Activated T-cell treated with anti-CD3 and anti-CD28 coated beads, Interleukin-2, amount 50 U/mL, for 48 hours (primary cell): ENCODE measurements at regions not wholly inside any gene's neighbourhood (a gene's known extent, or its start where the extent isn't known, plus 50 kb on each side); places are given as distances from the start of the nearest gene placed in this dataset.
"Not testable (repeated sequence)": the region's sequence is repeated elsewhere in the genome, so short reads cannot be mapped to it uniquely, and the experiment has no call there.

Experiments
- DNase-seq, 2 experiments: peaks; one replicate each; pipeline ENCODE4 v3.0.0-alpha.2; 2020

- no peak for DNase-seq
Observed at GRCh38 chr1:117708323-117709248, 102.7 kb downstream of the TENT5C start.

DNA sequence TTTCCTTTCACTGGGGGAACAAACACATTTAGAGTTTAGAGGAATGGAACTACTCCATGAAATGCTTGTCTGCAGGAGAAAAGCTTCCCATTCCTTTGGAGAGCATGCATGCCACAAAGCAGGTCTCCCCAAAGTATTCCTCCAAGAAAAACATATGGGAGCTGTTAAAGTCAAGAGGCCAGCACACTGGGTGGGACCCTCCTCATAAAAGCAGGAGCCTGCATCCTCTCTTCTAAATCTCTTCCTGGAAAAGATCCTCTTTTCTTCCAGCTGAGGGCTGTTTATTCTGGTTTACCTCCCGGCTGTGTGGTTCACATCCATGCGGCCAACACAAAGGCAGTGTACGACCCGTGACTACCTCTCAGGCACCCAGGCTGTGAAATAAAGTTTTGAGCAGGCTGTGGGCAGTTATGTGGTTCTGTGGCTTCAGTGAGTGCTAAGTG, 103.4 kb downstream of the TENT5C start:
- no peak for DNase-seq

GRCh38 chr1:117710710-117711109, 104.9 kb downstream of the TENT5C start:
- DNase-seq = no peak

- DNase-seq = no peak
Observed at GRCh38 chr1:117712621-117713020, 106.8 kb downstream of the TENT5C start.

GRCh38 chr1:117714546-117714945, 108.7 kb downstream of the TENT5C start:
- DNase-seq = no peak

GRCh38 chr1:117716030-117716429, 110.2 kb downstream of the TENT5C start:
- DNase-seq = not testable (repeated sequence)

DNA sequence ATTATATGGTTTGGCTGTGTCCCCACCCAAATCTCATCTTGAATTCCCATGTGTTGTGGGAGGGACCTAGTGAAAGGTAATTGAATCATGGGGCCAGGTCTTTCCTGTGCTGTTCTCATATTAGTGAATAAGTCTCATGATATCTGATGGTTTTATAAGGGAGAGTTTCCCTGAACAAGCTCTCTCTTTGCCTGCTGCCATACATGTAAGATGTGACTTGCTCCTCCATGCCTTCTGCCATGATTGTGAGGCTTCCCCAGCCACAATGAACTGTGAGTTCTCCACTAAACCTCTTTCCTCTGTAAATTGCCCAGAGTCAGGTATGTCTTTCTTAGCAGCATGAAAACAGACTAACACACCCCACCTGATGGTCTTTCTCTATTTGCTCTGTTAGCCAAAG, 112.1 kb downstream of the TENT5C start:
- DNase-seq = not testable (repeated sequence)

- DNase-seq = not testable (repeated sequence)
Observed at GRCh38 chr1:117718596-117718995, 112.7 kb downstream of the TENT5C start.

GRCh38 chr1:117719004-117719403, 113.2 kb downstream of the TENT5C start:
- no peak for DNase-seq

GRCh38 chr1:117732065-117732797, 126.4 kb downstream of the TENT5C start:
- no peak for DNase-seq

DNA sequence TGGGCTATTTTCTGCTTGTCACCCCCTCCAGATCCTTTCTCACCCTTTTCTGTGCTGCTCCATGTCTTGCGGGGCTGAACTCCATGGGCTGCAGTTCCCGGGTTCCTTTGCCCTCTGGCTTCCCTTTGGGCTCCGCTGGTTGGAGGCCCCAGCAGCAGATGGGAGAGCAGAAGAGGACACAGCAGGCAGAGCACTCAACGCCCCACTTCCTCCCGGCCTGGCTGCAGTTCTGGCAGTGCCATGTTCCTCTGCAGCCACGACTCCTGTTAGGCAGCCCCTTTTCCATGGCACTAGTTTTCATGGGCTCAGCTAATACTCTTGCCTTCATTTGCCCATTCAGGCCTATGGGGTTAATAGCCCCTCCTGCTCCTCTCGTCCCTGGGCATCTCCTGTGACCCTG, 127.1 kb downstream of the TENT5C start:
- no peak for DNase-seq

DNA sequence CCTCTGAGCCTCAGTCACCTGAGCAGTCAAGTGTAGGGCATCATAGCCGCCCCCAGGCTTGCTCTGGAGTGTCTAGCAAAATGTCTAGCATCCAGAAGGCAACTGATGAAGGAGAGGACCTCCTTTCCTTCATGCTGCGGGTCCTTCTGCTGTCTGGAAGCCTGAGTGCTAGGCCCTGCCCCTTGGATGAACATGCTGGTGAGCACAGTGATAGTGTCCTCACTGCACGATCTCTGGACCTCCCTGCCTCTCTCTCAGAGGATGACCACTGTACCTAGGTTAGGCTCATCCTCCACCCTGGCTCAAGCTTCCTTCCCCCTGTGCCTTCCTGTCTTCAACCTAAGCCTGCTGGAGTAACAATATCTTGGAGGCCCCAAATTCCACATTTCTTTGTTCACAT, 128.6 kb downstream of the TENT5C start:
- no peak for DNase-seq

DNA sequence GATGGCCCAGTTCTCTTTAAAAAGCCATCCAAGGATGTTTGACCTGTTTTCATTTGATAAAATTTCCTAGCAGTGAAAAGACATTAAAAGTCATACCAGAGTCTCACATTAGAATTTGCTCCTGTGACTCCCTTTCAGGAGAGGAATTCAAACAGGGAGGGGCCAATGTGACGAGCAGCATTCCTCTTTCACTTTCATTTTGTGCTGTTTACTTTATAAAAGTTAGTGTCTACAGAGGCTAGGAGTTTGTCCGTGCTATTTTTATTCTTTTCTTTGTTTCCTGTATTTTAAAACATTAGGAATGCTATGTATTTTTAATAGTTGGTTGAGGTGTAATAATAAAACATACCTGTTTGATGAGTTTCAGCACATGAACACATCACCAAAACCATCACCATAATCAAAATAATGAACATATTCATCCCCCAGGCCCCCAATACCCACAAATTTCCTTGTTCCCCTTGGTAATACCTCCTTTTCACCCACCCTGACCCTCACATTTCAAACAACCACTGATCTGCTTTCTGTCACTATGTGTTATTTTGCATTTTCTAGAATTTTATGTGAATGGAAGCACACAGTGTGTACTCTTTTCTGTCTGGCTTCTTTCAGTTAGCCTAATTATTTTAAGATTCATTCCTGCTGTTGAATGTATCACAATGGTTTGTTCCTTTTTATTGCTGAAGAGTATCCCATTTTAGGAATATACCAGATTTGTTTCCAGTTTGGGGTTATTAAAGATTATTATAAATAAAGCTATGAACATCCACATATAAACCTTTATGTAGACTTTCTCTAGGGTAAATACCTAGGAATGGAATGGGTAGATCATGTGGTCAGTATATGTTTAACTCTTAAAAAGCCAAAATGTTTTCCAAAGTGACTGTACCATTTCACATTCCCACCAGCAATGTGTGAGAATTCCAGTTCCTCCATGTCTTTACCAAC, 129.5 kb downstream of the TENT5C start:
- DNase-seq = no peak

GRCh38 chr1:117739504-117739903, 133.7 kb downstream of the TENT5C start:
- no peak for DNase-seq

DNA sequence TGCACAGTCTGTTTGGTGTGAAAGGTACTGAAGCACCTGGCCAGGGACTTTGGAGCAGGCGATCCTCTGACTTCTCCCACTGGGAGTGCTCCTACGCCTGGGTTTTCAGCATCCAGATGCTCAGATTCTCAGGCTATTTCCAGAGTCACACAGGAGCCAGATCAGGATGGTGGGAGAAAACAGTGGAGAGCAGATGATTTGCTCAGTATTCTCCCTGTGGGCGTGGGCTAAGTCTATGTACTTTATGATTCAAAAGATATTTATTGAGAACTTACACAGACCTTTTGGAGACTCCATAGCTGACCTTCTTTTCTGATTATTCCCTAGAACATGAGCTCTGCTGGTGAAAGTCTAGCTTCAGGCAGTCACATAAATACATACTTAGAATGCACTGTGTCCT, 134.6 kb downstream of the TENT5C start:
- DNase-seq = no peak

DNA sequence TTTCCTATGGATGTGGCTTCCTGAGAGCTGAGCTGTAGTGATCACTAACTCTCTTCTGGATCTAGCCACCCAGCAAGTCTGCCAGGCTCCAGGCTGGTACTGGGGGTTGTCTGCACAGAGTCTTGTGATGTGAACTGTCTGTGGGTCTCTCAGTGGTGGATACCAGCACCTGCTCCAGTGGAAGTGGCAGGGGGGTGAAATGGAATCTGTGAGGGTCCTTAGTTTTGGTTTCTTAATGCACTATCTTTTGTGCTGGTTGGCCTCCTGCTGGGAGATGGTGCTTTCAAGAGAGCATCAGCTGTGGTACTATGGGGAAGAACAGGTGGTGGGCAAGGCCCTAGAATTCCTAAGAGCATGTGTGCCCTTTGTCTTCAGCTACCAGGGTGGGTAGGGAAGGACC, 140.7 kb downstream of the TENT5C start:
- DNase-seq = not testable (repeated sequence)

DNA sequence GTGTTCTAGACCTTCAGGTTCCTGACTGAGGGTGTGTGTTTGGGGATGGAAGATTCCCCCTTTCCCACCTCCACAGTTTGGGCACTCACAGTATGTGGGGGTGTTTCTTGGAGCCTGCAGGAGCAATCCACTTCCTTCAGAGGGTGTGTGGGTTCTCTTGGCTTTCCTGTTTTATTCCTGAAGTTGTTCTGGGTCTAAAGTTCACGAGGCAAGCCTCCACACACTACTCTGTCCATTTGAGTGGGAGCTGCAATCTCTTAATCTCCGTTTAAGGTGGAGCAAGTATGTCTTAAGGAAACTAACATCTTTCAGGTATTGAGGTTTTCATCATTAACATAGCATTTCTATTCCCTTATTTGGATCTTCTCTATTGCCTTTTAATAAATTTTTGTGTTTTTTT, 141.8 kb downstream of the TENT5C start:
- no peak for DNase-seq

GRCh38 chr1:117751321-117751720, 145.5 kb downstream of the TENT5C start:
- DNase-seq = no peak

DNA sequence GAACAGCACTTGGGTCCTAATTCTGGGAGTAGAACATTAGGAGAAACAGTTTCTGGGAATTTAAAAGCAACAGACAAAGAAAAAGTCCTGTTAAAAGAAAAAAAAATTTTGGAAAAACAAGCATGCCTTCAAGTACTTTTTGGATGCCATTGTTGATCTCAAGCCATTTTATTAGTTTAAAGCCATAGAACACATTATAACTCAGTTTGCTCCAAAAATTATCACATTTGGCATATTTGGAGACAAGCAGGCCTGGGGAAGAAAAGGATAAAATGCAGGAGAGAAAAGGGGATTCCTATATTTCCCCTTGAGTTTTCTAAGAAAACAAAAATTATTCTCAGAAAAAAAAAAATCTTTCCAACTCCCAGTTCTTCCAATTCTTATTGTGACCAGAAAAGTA, 146.8 kb downstream of the TENT5C start:
- DNase-seq = no peak

DNA sequence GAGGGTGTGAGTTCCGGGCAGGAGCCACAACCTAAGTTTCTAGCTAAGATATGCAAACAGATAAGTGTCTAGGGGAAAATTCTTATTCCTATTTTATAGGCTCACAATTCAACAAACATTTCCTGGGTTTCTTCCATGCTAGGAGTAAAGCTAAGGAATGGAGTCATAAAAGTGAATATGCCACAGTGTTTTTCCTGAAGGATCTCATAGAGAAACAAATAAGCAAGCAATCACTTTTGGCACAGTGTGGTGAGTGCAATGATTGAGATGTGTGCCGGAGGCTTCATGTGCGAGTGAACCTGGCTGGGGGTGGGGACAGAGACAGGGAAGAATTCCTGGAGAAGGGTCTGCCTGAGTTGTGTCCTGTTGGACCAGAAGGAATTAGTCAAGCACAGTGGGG, 147.4 kb downstream of the TENT5C start:
- no peak for DNase-seq

GRCh38 chr1:117753652-117754051, 147.8 kb downstream of the TENT5C start:
- DNase-seq = no peak

- peak; percentile 55 for DNase-seq
Observed at GRCh38 chr1:117754061-117754969, 148.5 kb downstream of the TENT5C start.
